SK-N-SH (cell line): ENCODE measurements at regions not wholly inside any gene's neighbourhood (a gene's known extent, or its start where the extent isn't known, plus 50 kb on each side); places are given as distances from the start of the nearest gene placed in this dataset.

Experiments
- CTCF ChIA-PET: fragments of 300-600, 350-600 bp; formaldehyde crosslinking; extraction: SDS; loops from one replicate; lab custom pipeline; 2021; lab: Yijun Ruan, JAX
- POLR2A ChIA-PET: fragments of 350-600 bp; sonication (Branson Sonifier 250); formaldehyde crosslinking; extraction: SDS; loops from one replicate; lab custom pipeline; 2020; ENCODE audit warnings: antibody characterized with exemption, inconsistent platforms; lab: Yijun Ruan, JAX
- DNase-seq: peaks from one replicate; pipeline ENCODE4 v3.0.0; 2012
- H2AFZ ChIP-seq: fragments of 200-600 bp; sonication (generic); 2 replicates; pipeline ENCODE4 v1.8.1; 2016; ENCODE audit warnings: antibody characterized with exemption, mild to moderate bottlenecking, low read depth
- H3F3A ChIP-seq: fragments of 200-600 bp; sonication (generic); replicated peaks from 2 replicates; pipeline ENCODE3; 2016; ENCODE audit warnings: antibody characterized with exemption, mild to moderate bottlenecking; ENCODE audit not compliant: insufficient read depth
- H3K27ac ChIP-seq, 2 experiments: fragments of 200-500 bp in 1 of 2; fragments of 200-600 bp in 1 of 2; sonication (Bioruptor generic) in 1 of 2; sonication (generic), shearing (Covaris generic) in 1 of 2; 2 replicates each; pipeline versions ENCODE4 v1.5.1 to v1.6.1; 2014 to 2016; ENCODE audit warnings: low read depth in 2 of 2, inconsistent platforms in 1 of 2, low read length in 1 of 2, mild to moderate bottlenecking in 1 of 2, mixed read lengths in 1 of 2
- H3K27me3 ChIP-seq: fragments of 200-600 bp; sonication (generic), shearing (Covaris generic); 2 replicates; pipeline ENCODE4 v1.6.1; 2016; ENCODE audit warnings: mixed run types; ENCODE audit not compliant: insufficient read depth
- H3K36me3 ChIP-seq, 2 experiments: fragments of 200-500 bp in 1 of 2; fragments of 200-600 bp in 1 of 2; sonication (Bioruptor generic) in 1 of 2; sonication (generic) in 1 of 2; replicated peaks in 1 of 2; 2 replicates each; pipeline versions ENCODE3 to v1.5.1; 2014 to 2016; ENCODE audit warnings: low read length in 1 of 2, mild to moderate bottlenecking in 1 of 2; ENCODE audit not compliant: insufficient read depth in 2 of 2, control insufficient read depth in 1 of 2
- H3K4me1 ChIP-seq, 2 experiments: fragments of 200-500 bp in 1 of 2; fragments of 200-600 bp in 1 of 2; sonication (Bioruptor generic) in 1 of 2; sonication (generic), shearing (Covaris generic) in 1 of 2; 2 replicates each; pipeline versions ENCODE4 v1.5.1 to v1.6.1; 2014 to 2016; ENCODE audit warnings: low read depth in 1 of 2, low read length in 1 of 2, mixed run types in 1 of 2; ENCODE audit not compliant: insufficient read depth in 2 of 2, control insufficient read depth in 1 of 2
- H3K4me2 ChIP-seq: fragments of 200-600 bp; sonication (generic), shearing (Covaris generic); 2 replicates; pipeline ENCODE4 v1.6.1; 2017; ENCODE audit warnings: mixed run types
- H3K4me3 ChIP-seq, 2 experiments: fragments of 200-500 bp in 1 of 2; fragments of 200-600 bp in 1 of 2; sonication (Bioruptor generic) in 1 of 2; sonication (generic), shearing (Covaris generic) in 1 of 2; 2 replicates each; pipeline versions ENCODE4 v1.5.1 to v1.8.1; 2014 to 2016; ENCODE audit warnings: low read depth in 2 of 2, inconsistent platforms in 1 of 2, low read length in 1 of 2, mild to moderate bottlenecking in 1 of 2, mixed read lengths in 1 of 2, moderate library complexity in 1 of 2
- H3K79me2 ChIP-seq: fragments of 200-600 bp; sonication (generic); 2 replicates; pipeline ENCODE4 v1.8.1; 2017; ENCODE audit warnings: mild to moderate bottlenecking; ENCODE audit not compliant: insufficient read depth
- H3K9ac ChIP-seq: fragments of 200-600 bp; sonication (generic); 2 replicates; pipeline ENCODE4 v1.6.1; 2017; ENCODE audit warnings: mixed run types
- H3K9me2 ChIP-seq: fragments of 200-600 bp; sonication (generic); 2 replicates; pipeline ENCODE4 v1.6.1; 2017; ENCODE audit warnings: mixed run types
- H3K9me3 ChIP-seq: fragments of 200-600 bp; sonication (generic); 2 replicates; pipeline ENCODE4 v1.6.1; 2017; ENCODE audit warnings: mixed run types, mild to moderate bottlenecking, moderate library complexity
- H4K20me1 ChIP-seq: fragments of 200-600 bp; sonication (generic); 2 replicates; pipeline ENCODE4 v1.6.1; 2017; ENCODE audit warnings: mild to moderate bottlenecking, mixed run types; ENCODE audit not compliant: insufficient read depth
- ELF1 ChIP-seq: IDR thresholded peaks from 2 replicates; pipeline ENCODE4 v1.4.0; 2012
- FOSL2 ChIP-seq: IDR thresholded peaks from 2 replicates; pipeline ENCODE4 v1.4.0; 2012; ENCODE audit warnings: low read depth, mild to moderate bottlenecking, moderate library complexity, borderline replicate concordance
- FOXM1 ChIP-seq: IDR thresholded peaks from 2 replicates; pipeline ENCODE4 v1.4.0; 2012; ENCODE audit warnings: low read depth, mild to moderate bottlenecking
- GABPA ChIP-seq: IDR thresholded peaks from 2 replicates; pipeline ENCODE4 v1.4.0; 2012; ENCODE audit warnings: low read depth, mild to moderate bottlenecking
- JUND ChIP-seq: IDR thresholded peaks from 2 replicates; pipeline ENCODE4 v1.4.0; 2012
- NRF1 ChIP-seq: IDR thresholded peaks from 2 replicates; pipeline ENCODE4 v1.6.1; 2012; ENCODE audit warnings: low read depth, mild to moderate bottlenecking, low read length
- REST ChIP-seq: IDR thresholded peaks from 2 replicates; pipeline ENCODE4 v1.6.1; 2012; ENCODE audit warnings: mild to moderate bottlenecking, low read depth, low read length, moderate library complexity
- RFX5 ChIP-seq: IDR thresholded peaks from 2 replicates; pipeline ENCODE4 v1.6.1; 2012; ENCODE audit warnings: mild to moderate bottlenecking, improper control_type of control experiment, low read length
- RXRA ChIP-seq: IDR thresholded peaks from 2 replicates; pipeline ENCODE4 v1.4.0; 2012; ENCODE audit warnings: low read depth, mild to moderate bottlenecking, borderline replicate concordance
- SMC3 ChIP-seq: IDR thresholded peaks from 2 replicates; pipeline ENCODE4 v1.6.1; 2012; ENCODE audit warnings: low read depth, low read length, improper control_type of control experiment
- TEAD4 ChIP-seq: IDR thresholded peaks from 2 replicates; pipeline ENCODE4 v1.4.0; 2012; ENCODE audit warnings: mild to moderate bottlenecking, borderline replicate concordance; ENCODE audit not compliant: insufficient read depth
- USF1 ChIP-seq: IDR thresholded peaks from 2 replicates; pipeline ENCODE4 v1.4.0; 2012; ENCODE audit warnings: low read depth, borderline replicate concordance
- USF2 ChIP-seq: fragments of 150-350 bp; IDR thresholded peaks from 2 replicates; pipeline ENCODE4 v1.6.1; 2017; ENCODE audit warnings: antibody characterized with exemption, low read length, low read depth, borderline replicate concordance
- YY1 ChIP-seq: IDR thresholded peaks from 2 replicates; pipeline ENCODE4 v1.4.0; 2012; ENCODE audit warnings: low read depth, mild to moderate bottlenecking
- WGBS: methylation state at CpG from one replicate; pipeline ENCODE4 v1.1.6; 2017; ENCODE audit warnings: low lambda C conversion rate; 5-methylcytosine and 5-hydroxymethylcytosine counted together

- no peak for TF ChIP-seq FOXM1
- no peak for TF ChIP-seq FOSL2
- TF ChIP-seq TEAD4: no peak
- no peak for TF ChIP-seq RFX5
Observed at GRCh38 chr10:64786989-64787388, 1265.8 kb downstream of the REEP3 start (continued).

- Histone ChIP-seq H3K27me3 (no peaks in the 10 kb centered on the region), H3K36me3 (no peaks in the 10 kb centered on the region), H3K9me3 (no peaks in the 10 kb centered on the region; the same call in 1 of the 2 replicates), H3K4me3 (no peak overlapping the region), H3K79me2 (no peaks in the 10 kb centered on the region), H3F3A (no peaks in the 10 kb centered on the region), H3K27ac (no peak overlapping the region), H3K9ac (no peak overlapping the region), H2AFZ (no peak overlapping the region), H4K20me1 (no peaks in the 10 kb centered on the region), H3K4me2 (no peak overlapping the region), H3K9me2 (no peaks in the 10 kb centered on the region), H3K4me1 (no peaks in the 10 kb centered on the region)
- DNase-seq: no peak
- ChIA-PET CTCF (no interaction called here), POLR2A (no interaction called here)
- TF ChIP-seq USF1 (no peak), NRF1 (no peak), REST (no peak), RXRA (no peak), RFX5 (no peak), USF2 (no peak), ELF1 (no peak), SMC3 (no peak), GABPA (no peak), JUND (no peak), YY1 (no peak)
- WGBS: 50% methylated on average over 3 of the region's 3 CpGs
Observed at GRCh38 chr10:64795847-64796246, 1274.6 kb downstream of the REEP3 start.
